HepG2 (cell line): ENCODE measurements at regions not wholly inside any gene's neighbourhood (a gene's known extent, or its start where the extent isn't known, plus 50 kb on each side); places are given as distances from the start of the nearest gene placed in this dataset.

Experiments used
- ATAC-seq: fragments of 200-7000 bp; cut with Tn5 transposase; 3 replicates; pipeline ENCODE4 v1.9.1; 2020; ENCODE audit warnings: mild to moderate bottlenecking, moderate library complexity
- BruUV-seq: library from RNA; stranded (reverse); fragments of 400-500 nt; replicated peaks from 2 replicates; lab custom pipeline; 2021; lab: Mats Ljungman, UMichigan
- CTCF ChIA-PET: fragments of 300-600 bp; formaldehyde crosslinking; extraction: SDS; loops from one replicate; lab custom pipeline; 2021; ENCODE audit warnings: low total read pairs, inconsistent platforms, low intra/inter-chr PET ratio; lab: Yijun Ruan, JAX
- POLR2A ChIA-PET: fragments of 350-600 bp; sonication (Branson Sonifier 250); formaldehyde crosslinking; loops from one replicate; lab custom pipeline; 2020; ENCODE audit warnings: antibody characterized with exemption, inconsistent platforms; lab: Yijun Ruan, JAX
- DNase-seq: peaks from one replicate; pipeline ENCODE4 v3.0.0-alpha.2; 2015; ENCODE audit warnings: low spot score
- FAIRE-seq: peaks from 3 replicates; lab custom pipeline; 2011; peaks lifted over from hg19 to GRCh38; lab: Jason Lieb, UNC
- H2AFZ ChIP-seq: one replicate; pipeline ENCODE4 v1.6.1; 2011; ENCODE audit warnings: low read length, inconsistent platforms
- H3K27ac ChIP-seq: fragments of 300-600 bp; 3 replicates; pipeline ENCODE4 v1.8.0; 2011; ENCODE audit warnings: mixed run types, mild to moderate bottlenecking, mixed read lengths, low read length, inconsistent platforms; ENCODE audit not compliant: insufficient read depth; ENCODE audit errors: extremely low read length
- H3K27me3 ChIP-seq, 2 experiments: fragments of 200-600 bp in 1 of 2; 2 replicates in 1 of 2; 3 replicates in 1 of 2; pipeline versions ENCODE4 v1.6.0 to v1.8.0; 2011; ENCODE audit warnings: low read length in 2 of 2, mild to moderate bottlenecking in 2 of 2, moderate library complexity in 2 of 2, inconsistent platforms in 1 of 2; ENCODE audit not compliant: insufficient read depth in 2 of 2, control insufficient read depth in 1 of 2
- H3K36me3 ChIP-seq, 2 experiments: fragments of 200-600 bp in 1 of 2; replicated peaks in 1 of 2; 2 replicates in 1 of 2; 3 replicates in 1 of 2; pipeline versions ENCODE4 v1.5.1 to v1.8.0; 2011; ENCODE audit warnings: low read length in 2 of 2, inconsistent platforms in 1 of 2; ENCODE audit not compliant: insufficient read depth in 2 of 2, control insufficient read depth in 1 of 2
- H3K4me1 ChIP-seq: 2 replicates; pipeline ENCODE4 v1.5.1; 2012; ENCODE audit warnings: low read length, inconsistent platforms; ENCODE audit not compliant: insufficient read depth
- H3K4me2 ChIP-seq: 2 replicates; pipeline ENCODE4 v1.6.0; 2011; ENCODE audit warnings: low read depth, low read length, inconsistent platforms
- H3K4me3 ChIP-seq, 3 experiments: fragments of 200-600 bp in 1 of 3; sonication (generic), shearing (Covaris generic) in 1 of 3; replicated peaks in 1 of 3; 2 replicates each; pipeline ENCODE4 v1.5.1; 2011 to 2016; ENCODE audit warnings: low read length in 3 of 3, inconsistent platforms in 2 of 3, low read depth in 2 of 3, mild to moderate bottlenecking in 2 of 3, control low read depth in 1 of 3, mixed read lengths in 1 of 3; ENCODE audit not compliant: insufficient read depth in 1 of 3
- H3K79me2 ChIP-seq: one replicate; pipeline ENCODE4 v1.6.1; 2011; ENCODE audit warnings: low read length, inconsistent platforms; ENCODE audit not compliant: insufficient read depth
- H3K9ac ChIP-seq: 2 replicates; pipeline ENCODE4 v1.6.0; 2011; ENCODE audit warnings: mild to moderate bottlenecking, low read depth, low read length, inconsistent platforms; ENCODE audit not compliant: insufficient read depth
- H3K9me3 ChIP-seq: 2 replicates; pipeline ENCODE4 v1.5.1; 2012; ENCODE audit warnings: mild to moderate bottlenecking, low read length
- H4K20me1 ChIP-seq: 2 replicates; pipeline ENCODE4 v1.6.0; 2011; ENCODE audit warnings: inconsistent platforms, mild to moderate bottlenecking, low read length, moderate library complexity; ENCODE audit not compliant: insufficient read depth
- CSRNP1 ChIP-seq: sonication (generic); formaldehyde crosslinking; IDR thresholded peaks from 2 replicates; pipeline ENCODE4 v1.8.1; 2023; ENCODE audit warnings: mild to moderate bottlenecking, missing genetic modification reagents
- KDM3A ChIP-seq: IDR thresholded peaks from 2 replicates; pipeline ENCODE4 v1.6.1; 2018; ENCODE audit warnings: low read depth, missing compliant biosample characterization
- RAD21 ChIP-seq: fragments of 450-650 bp; formaldehyde crosslinking; IDR thresholded peaks from 2 replicates; pipeline ENCODE4 v1.5.0; 2020; ENCODE audit warnings: mild to moderate bottlenecking
- SKIL ChIP-seq: sonication (generic); formaldehyde crosslinking; IDR thresholded peaks from 2 replicates; pipeline ENCODE4 v1.8.0; 2022; ENCODE audit warnings: missing genetic modification reagents, mild to moderate bottlenecking, moderate library complexity, borderline replicate concordance
- ZNF230 ChIP-seq: sonication (generic); formaldehyde crosslinking; IDR thresholded peaks from 2 replicates; pipeline ENCODE4 v1.4.0; 2020; ENCODE audit warnings: mild to moderate bottlenecking, missing genetic modification reagents
- ZNF276 ChIP-seq: sonication (generic); formaldehyde crosslinking; IDR thresholded peaks from 2 replicates; pipeline ENCODE4 v1.4.0; 2020; ENCODE audit warnings: mild to moderate bottlenecking, low read depth, missing genetic modification reagents
- ZNF331 ChIP-seq: sonication (generic); formaldehyde crosslinking; IDR thresholded peaks from 2 replicates; pipeline ENCODE4 v1.4.0; 2020; ENCODE audit warnings: missing genetic modification reagents
- ZNF33B ChIP-seq: sonication (generic); formaldehyde crosslinking; IDR thresholded peaks from 2 replicates; pipeline ENCODE4 v1.5.1; 2020; ENCODE audit warnings: mild to moderate bottlenecking, missing genetic modification reagents
- ZNF841 ChIP-seq: sonication (generic); formaldehyde crosslinking; IDR thresholded peaks from 2 replicates; pipeline ENCODE4 v1.8.1; 2023; ENCODE audit warnings: missing genetic modification reagents, borderline replicate concordance
- ZNF879 ChIP-seq: sonication (generic); formaldehyde crosslinking; IDR thresholded peaks from 2 replicates; pipeline ENCODE4 v1.8.1; 2023; ENCODE audit warnings: missing genetic modification reagents
- WGBS: methylation state at CpG from one replicate; pipeline ENCODE4 v1.1.6; 2017; ENCODE audit warnings: low lambda C conversion rate; 5-methylcytosine and 5-hydroxymethylcytosine counted together
- in situ Hi-C: cut with HindIII; loops from 2 replicates; pipeline ENCODE4 v1.10.0; 2017; ENCODE audit warnings: low pct_unique_long_range_greater_than_20kb; ENCODE audit not compliant: extremely low pct_ligation_motif_present
- intact Hi-C: fragments of 100-400 bp; cut with micrococcal nuclease; formaldehyde crosslinking; loops from one replicate; pipeline ENCODE4 v1.10.0; 2022; ENCODE audit not compliant: unreplicated experiment
- TF ChIP-seq, protein P1 (sequence below): sonication (generic); formaldehyde crosslinking; IDR thresholded peaks from 2 replicates; pipeline ENCODE4 v1.8.1; 2023; ENCODE audit warnings: missing genetic modification reagents, inconsistent platforms, borderline replicate concordance
- TF ChIP-seq, protein P2 (sequence below): IDR thresholded peaks from 2 replicates; pipeline ENCODE4 v1.6.1; 2012; ENCODE audit warnings: low read depth, low read length, improper control_type of control experiment
- TF ChIP-seq, protein P3 (sequence below): sonication (generic); formaldehyde crosslinking; IDR thresholded peaks from 2 replicates; pipeline ENCODE4 v1.5.1; 2020; ENCODE audit warnings: missing genetic modification reagents, mild to moderate bottlenecking, borderline replicate concordance

DNA sequence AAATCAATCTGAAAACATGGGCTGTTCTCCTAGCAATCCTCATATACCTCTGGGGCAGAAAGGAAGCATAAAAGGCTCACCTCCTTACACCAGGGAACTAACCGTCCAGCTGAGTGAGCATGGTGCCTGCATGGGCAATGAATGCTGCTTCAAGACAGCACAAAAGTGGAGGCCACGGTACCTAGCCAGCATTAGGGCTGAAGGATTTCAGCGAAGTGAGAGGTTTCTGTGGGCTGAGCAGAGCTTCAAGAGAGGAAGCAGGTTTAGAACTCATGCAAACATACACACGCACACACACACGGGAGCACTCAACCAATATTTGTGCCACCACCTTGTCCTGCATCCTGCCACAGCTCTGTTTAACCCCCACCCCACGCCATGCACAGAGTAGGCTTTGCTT lies 838.5 kb upstream of the TMEM132C start (continued):
- no peak for TF ChIP-seq ZNF841 (CRISPR knock-in tag)
- TF ChIP-seq ZNF331 (CRISPR knock-in tag), result no peak
- no peak for TF ChIP-seq CSRNP1
- no peak for TF ChIP-seq ZNF879
- no peak for TF ChIP-seq ZNF230 (CRISPR knock-in tag)

GRCh38 chr12:127429551-127430285 lies 837.3 kb upstream of the TMEM132C start:
- CTCF ChIA-PET, result no interaction called here
- in situ Hi-C loops, result no loop called here
- Histone ChIP-seq H3K9ac (no peak overlapping the region), H3K9me3 (peaks cover 2% of the 10 kb centered on the region; the same call in 1 of the 2 replicates), H3K27me3 (no peaks in the 10 kb centered on the region), H3K4me3 (no peak overlapping the region), H2AFZ (no peak overlapping the region), H3K27ac (no peak overlapping the region), H3K79me2 (no peaks in the 10 kb centered on the region), H3K4me2 (no peak overlapping the region), H3K36me3 (no peaks in the 10 kb centered on the region), H4K20me1 (no peaks in the 10 kb centered on the region), H3K4me1 (no peaks in the 10 kb centered on the region)
- intact Hi-C loops, result no loop called here
- POLR2A ChIA-PET, result no interaction called here
- 4% methylated on average over 9 of the region's 9 CpGs for WGBS
- FAIRE-seq (no peak), ATAC-seq (no peak), DNase-seq (no peak)
- BruUV-seq, result no TSS peak
- no peak for TF ChIP-seq ZNF33B
- no peak for TF ChIP-seq SKIL (CRISPR knock-in tag)
- TF ChIP-seq, protein P1, sequence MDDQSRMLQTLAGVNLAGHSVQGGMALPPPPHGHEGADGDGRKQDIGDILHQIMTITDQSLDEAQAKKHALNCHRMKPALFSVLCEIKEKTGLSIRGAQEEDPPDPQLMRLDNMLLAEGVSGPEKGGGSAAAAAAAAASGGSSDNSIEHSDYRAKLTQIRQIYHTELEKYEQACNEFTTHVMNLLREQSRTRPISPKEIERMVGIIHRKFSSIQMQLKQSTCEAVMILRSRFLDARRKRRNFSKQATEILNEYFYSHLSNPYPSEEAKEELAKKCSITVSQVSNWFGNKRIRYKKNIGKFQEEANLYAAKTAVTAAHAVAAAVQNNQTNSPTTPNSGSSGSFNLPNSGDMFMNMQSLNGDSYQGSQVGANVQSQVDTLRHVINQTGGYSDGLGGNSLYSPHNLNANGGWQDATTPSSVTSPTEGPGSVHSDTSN (CRISPR knock-in tag), result no peak
- no peak for TF ChIP-seq KDM3A
- TF ChIP-seq, protein P2, sequence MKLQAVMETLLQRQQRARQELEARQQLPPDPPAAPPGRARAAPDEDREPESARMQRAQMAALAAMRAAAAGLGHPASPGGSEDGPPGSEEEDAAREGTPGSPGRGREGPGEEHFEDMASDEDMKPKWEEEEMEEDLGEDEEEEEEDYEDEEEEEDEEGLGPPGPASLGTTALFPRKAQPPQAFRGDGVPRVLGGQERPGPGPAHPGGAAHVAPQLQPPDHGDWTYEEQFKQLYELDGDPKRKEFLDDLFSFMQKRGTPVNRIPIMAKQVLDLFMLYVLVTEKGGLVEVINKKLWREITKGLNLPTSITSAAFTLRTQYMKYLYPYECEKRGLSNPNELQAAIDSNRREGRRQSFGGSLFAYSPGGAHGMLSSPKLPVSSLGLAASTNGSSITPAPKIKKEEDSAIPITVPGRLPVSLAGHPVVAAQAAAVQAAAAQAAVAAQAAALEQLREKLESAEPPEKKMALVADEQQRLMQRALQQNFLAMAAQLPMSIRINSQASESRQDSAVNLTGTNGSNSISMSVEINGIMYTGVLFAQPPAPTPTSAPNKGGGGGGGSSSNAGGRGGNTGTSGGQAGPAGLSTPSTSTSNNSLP, result no peak
- TF ChIP-seq, protein P3, sequence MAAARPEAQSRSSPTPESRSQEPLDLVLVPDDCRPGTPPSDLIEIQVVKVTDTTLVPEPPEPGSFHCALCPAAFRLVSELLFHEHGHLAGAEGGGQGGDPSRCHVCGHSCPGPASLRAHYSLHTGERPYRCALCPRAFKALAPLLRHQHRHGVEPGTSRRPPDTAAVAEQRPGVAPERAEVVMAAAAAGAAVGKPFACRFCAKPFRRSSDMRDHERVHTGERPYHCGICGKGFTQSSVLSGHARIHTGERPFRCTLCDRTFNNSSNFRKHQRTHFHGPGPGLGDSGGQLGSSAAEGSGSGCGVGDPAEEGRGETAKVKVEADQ, result no peak
- no peak for TF ChIP-seq RAD21 (CRISPR knock-in tag)
- TF ChIP-seq ZNF276, result no peak
